ENCODE measurements at regions not wholly inside any gene's neighbourhood (a gene's known extent, or its start where the extent isn't known, plus 50 kb on each side); places are given as distances from the start of the nearest gene placed in this dataset.

DNA sequence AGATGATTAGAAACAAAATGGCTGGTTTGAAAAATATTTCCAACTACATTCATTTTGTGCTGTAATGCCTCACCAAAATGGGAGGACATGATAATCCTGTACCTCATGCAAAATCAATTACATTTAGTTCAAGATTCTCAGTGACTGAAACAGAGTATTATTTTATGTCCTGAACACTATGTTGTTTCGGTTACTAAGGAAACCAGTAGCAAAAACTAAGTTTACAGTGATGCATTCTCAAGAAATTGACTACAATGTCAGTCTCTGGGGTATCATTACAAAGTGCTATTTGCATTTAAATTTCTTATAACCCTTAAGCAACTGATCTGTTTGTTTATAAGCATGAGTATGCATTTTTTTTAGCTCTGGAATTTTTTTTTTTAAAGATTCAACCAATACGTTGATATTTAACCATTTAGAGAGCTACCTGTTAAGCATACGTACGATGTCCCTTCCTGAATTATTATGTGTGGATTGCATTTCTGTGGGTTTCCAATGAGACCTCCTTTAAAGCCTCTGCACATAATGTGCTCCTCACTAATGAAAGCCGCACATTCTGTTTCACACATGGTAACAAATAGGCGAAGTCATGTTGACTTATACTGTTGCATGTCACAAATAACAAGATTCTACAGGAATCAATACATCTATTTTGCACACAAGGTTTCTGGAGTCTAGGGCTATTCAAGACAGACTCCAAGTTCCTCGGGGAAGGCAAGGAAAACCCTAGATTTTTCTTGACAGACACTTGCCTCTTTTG lies 1035.7 kb downstream of the ADGRL2 start:
- POLR2A ChIA-PET, result no interaction called here
- no peaks in the 10 kb centered on the region for H3K4me1 Mint-ChIP-seq
- no peak overlapping the region for H3K4me3 Mint-ChIP-seq
- H3K27me3 Mint-ChIP-seq, result peaks cover 0 to 8% (median 3%) of the 10 kb centered on the region in 5 donors
- H3K27ac Mint-ChIP-seq, result no peak overlapping the region
- H3K36me3 Mint-ChIP-seq, result no peaks in the 10 kb centered on the region
- H3K9me3 Mint-ChIP-seq, result no peaks in the 10 kb centered on the region
- no peak for ATAC-seq
- no peak for DNase-seq

DNA sequence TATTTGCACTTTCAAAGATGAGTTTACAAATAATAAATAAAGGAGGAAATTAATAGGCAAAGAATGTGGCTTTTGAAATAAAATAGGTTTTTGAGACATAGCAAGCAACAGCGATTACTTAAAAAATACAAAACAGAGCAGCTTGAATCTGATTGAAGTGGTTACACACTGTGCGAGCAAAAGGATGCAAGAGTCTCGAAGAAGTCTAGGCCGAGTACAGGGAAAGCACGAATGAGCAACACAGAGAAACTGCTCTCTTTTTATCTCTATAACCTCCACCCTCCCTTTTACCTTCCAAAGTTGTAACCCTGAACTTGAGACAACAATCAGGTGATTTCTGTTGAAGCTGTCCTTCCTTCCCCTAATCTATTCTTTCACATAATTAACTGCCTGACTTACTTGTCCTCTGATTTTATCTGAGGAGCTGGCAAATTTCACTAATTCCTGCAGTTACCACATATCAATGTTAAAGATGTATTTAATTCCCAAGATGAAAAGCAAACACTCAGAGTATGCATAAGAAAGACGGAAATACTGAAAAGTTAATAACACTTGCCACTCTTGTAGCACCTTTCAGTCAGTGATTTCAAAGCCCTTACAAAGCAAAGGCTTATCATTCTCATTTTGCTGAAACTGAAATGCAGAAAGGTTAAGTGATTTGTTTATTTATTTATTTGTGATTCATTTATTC lies 1030.1 kb downstream of the ADGRL2 start:
- peak in 1 of 10 donors; percentile 18 for DNase-seq
- POLR2A ChIA-PET, result no interaction called here

DNA sequence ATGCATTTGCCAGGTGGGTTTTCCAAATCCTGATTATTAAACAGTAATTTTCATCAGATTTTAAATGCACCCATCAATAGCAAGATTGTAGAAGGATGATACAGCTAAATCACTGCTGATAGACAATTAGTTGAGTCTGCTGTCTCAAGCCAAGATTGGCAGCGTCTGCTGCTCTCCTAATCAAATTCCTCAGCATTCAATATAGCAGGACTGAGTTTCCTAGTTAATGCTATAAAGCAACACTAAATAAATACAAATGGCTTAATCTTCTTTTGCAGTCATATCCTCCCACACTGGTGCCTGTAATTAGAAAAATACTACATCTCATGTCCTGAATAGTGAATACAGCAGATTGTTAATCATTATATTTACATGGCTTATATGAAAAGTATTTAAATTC lies 1028.8 kb downstream of the ADGRL2 start:
- Mint-ChIP-seq H3K27me3 (peaks cover 0 to 6% (median 0%) of the 10 kb centered on the region in 5 donors), H3K4me3 (no peak overlapping the region), H3K4me1 (peaks cover 0 to 5% (median 2%) of the 10 kb centered on the region in 4 donors), H3K27ac (no peak overlapping the region), H3K36me3 (no peaks in the 10 kb centered on the region), H3K9me3 (no peaks in the 10 kb centered on the region)
- no peak for ATAC-seq
- no peak for DNase-seq
- POLR2A ChIA-PET, result no interaction called here

More for the DNA sequence above, 1030.1 kb downstream of the ADGRL2 start:
- Mint-ChIP-seq H3K4me1 (peaks cover 0 to 5% (median 2%) of the 10 kb centered on the region in 4 donors), H3K4me3 (no peak overlapping the region), H3K27me3 (peaks cover 0 to 8% (median 0%) of the 10 kb centered on the region in 5 donors), H3K9me3 (no peaks in the 10 kb centered on the region), H3K36me3 (no peaks in the 10 kb centered on the region), H3K27ac (no peak overlapping the region)
- peak in 1 of 2 donors; percentile 47 for ATAC-seq

DNA sequence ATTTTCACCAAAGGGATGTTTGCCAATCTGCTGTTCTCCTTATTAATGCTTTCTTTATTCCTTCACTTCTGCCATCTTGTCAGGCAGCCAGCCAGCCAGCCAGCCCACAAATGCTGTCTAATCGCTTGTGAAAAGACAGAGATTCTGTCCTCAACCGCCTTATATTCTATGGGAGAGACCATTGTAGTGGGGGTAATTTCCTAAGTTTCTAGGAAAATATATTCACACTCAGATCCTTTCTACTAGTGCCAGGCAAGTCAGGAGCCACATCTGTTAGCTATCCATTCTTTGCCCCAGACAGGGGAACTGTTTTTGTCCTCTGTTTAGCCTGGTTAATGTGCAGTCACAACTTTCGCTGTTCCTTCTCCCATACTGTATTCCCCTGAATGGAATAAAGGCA lies 1023.1 kb downstream of the ADGRL2 start:
- POLR2A ChIA-PET, result no interaction called here
- DNase-seq (no peak), ATAC-seq (no peak)
- Mint-ChIP-seq H3K27me3 (peaks cover 0 to 1% (median 0%) of the 10 kb centered on the region in 5 donors), H3K4me1 (peaks cover 4 to 8% (median 7%) of the 10 kb centered on the region in 4 donors), H3K9me3 (no peaks in the 10 kb centered on the region), H3K36me3 (no peaks in the 10 kb centered on the region), H3K4me3 (no peak overlapping the region), H3K27ac (no peak overlapping the region)

DNA sequence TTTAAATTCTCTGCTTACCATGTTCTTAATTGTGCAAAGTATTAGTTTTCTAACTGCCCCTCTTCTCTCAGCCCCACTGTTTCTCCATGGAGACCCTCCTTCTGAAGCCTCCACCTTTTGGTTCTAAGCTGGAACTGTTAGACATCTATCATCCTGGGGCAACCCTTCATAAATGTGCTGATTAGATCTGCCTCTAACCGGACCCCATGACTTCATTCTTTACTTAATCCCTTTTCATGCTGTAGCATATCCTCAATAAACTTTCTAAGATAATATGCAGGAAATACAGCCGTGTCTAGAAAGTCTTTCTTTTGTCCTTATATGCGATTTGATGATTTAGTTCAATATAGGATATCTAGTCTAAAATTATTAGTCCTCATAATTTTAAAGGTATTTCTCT lies 1020.1 kb downstream of the ADGRL2 start:
- Mint-ChIP-seq H3K4me1 (peaks cover 7 to 14% (median 12%) of the 10 kb centered on the region in 4 donors), H3K27ac (no peak overlapping the region), H3K27me3 (peaks cover 0 to 3% (median 0%) of the 10 kb centered on the region in 5 donors), H3K36me3 (no peaks in the 10 kb centered on the region), H3K4me3 (no peak overlapping the region), H3K9me3 (no peaks in the 10 kb centered on the region)
- ATAC-seq (no peak), DNase-seq (no peak)
- POLR2A ChIA-PET, result no interaction called here

DNA sequence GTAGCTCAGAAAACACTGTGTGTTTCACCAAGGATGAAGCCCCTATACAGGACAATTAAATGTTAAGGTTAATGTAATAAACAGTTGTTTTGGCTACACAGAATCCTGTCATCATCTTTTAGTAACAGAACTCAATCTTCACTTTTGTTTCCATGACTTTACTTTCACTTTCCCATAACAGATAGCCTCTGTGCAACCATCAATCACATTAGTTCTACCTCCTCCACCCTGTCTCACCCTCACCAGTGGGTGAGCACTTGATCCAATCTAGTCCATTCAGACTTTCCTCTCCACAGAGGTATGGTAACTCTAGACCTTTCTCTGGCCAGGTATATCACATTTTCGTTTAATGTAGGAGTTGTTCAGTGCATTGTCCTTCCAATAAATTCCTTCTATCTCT lies 1018.5 kb downstream of the ADGRL2 start:
- Mint-ChIP-seq H3K9me3 (no peaks in the 10 kb centered on the region), H3K36me3 (no peaks in the 10 kb centered on the region), H3K27me3 (peaks cover 0 to 2% (median 0%) of the 10 kb centered on the region in 5 donors), H3K27ac (peak overlapping the region in 2 of 10 donors; percentile 39 to 63), H3K4me1 (peaks cover 7 to 14% (median 12%) of the 10 kb centered on the region in 4 donors), H3K4me3 (peak overlapping the region in 2 of 10 donors; percentile 24 to 52)
- ATAC-seq, result peak in 1 of 2 donors; percentile 39
- no peak for DNase-seq
- POLR2A ChIA-PET, result no interaction called here

DNA sequence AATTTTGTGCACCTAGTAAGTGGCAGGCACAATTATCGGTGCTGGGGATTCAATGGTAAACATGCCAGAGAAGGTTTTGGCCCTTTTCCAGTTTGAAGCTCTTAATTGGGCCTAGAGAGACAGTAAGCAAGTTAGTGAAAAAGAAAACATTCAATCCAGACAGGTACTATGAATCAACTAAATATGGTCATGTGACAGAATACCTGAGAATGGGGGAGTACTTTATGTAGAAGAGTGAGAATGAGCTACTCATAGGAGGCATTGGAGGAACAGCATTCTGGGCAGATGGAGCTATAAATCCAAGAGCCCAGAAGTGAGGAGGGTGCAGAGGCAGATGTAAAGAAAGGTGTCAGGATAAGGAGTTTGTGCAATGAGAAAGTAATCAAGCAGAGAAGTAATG lies 1017.9 kb downstream of the ADGRL2 start:
- ATAC-seq (no peak), DNase-seq (no peak)
- Mint-ChIP-seq H3K27me3 (peaks cover 0 to 2% (median 0%) of the 10 kb centered on the region in 5 donors), H3K27ac (peak overlapping the region in 2 of 10 donors; percentile 19 to 61), H3K9me3 (no peaks in the 10 kb centered on the region), H3K36me3 (no peaks in the 10 kb centered on the region), H3K4me3 (peak overlapping the region in 2 of 10 donors; percentile 9 to 24), H3K4me1 (peaks cover 7 to 14% (median 12%) of the 10 kb centered on the region in 4 donors)
- POLR2A ChIA-PET, result no interaction called here

DNA sequence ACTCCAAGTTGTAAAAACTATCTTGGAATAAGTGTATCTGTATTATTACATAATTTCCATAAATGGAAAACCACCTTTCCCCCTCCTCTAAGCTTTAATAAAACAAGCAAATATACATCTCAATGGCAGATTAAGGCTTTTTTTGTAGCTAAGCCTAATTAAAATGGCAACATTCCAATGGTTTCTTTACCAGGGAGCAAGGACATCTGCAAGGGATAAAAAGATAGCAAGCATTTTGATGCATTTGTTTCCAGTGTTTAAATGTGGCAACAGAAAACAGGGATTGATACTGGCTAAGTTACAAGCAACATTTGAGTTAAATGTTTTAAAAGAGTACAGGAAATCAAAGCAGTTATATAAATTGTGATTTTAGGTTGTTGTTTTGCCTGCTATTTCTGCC lies 1012.7 kb downstream of the ADGRL2 start:
- ATAC-seq, result no peak

DNA sequence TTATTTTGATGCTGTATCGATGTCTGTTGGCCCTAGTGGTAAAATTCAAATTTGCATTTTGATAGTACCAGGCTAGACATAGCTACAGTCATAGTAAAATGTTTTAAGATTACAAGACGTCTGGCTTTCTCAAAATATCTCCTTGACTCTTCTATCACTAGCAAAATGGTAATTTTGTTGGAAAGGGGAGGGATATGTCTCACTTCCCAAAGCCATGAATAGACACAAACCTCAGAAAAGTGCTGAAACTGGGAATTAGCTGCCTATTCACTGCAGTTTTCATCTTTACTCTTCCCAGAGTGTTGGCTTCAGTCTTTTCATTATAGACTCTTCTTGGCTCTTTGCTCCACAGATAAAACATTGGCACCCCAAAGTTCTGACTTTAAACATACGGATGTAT lies 1009.9 kb downstream of the ADGRL2 start:
- Mint-ChIP-seq H3K27ac (no peak overlapping the region), H3K36me3 (no peaks in the 10 kb centered on the region), H3K9me3 (no peaks in the 10 kb centered on the region), H3K27me3 (peaks cover 0 to 11% (median 0%) of the 10 kb centered on the region in 5 donors), H3K4me1 (no peaks in the 10 kb centered on the region), H3K4me3 (no peak overlapping the region)
- DNase-seq (no peak), ATAC-seq (no peak)
- POLR2A ChIA-PET, result no interaction called here

More for the DNA sequence above, 1012.7 kb downstream of the ADGRL2 start:
- no peak for DNase-seq
- H3K27me3 Mint-ChIP-seq, result peaks cover 0 to 8% (median 0%) of the 10 kb centered on the region in 5 donors
- POLR2A ChIA-PET, result no interaction called here
- H3K9me3 Mint-ChIP-seq, result no peaks in the 10 kb centered on the region
- no peak overlapping the region for H3K27ac Mint-ChIP-seq
- H3K36me3 Mint-ChIP-seq, result no peaks in the 10 kb centered on the region
- H3K4me1 Mint-ChIP-seq, result peaks cover 0 to 1% (median 0%) of the 10 kb centered on the region in 4 donors
- no peak overlapping the region for H3K4me3 Mint-ChIP-seq

DNA sequence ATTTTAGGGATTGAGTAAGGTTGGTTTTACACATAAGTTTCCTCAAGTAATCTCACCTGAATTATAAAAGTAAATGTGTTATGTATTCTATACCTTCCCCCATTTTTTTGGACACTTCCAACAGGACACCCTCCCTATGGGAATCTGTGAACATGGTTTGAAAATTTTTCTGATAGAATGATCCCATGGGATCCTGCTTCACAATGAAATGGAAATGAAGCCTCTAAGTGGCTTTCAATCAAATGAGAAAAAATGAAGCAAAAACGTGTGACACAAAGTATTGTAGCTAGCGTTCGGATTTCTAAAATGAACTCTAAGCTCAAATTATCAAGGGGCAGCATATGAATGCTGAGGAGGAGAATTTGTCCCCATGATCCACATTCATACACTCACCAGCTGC lies 1006.8 kb downstream of the ADGRL2 start:
- Mint-ChIP-seq H3K4me3 (no peak overlapping the region), H3K27me3 (peaks cover 0 to 11% (median 0%) of the 10 kb centered on the region in 5 donors), H3K9me3 (no peaks in the 10 kb centered on the region), H3K4me1 (no peaks in the 10 kb centered on the region), H3K36me3 (no peaks in the 10 kb centered on the region), H3K27ac (no peak overlapping the region)
- DNase-seq (no peak), ATAC-seq (no peak)
- POLR2A ChIA-PET, result no interaction called here

DNA sequence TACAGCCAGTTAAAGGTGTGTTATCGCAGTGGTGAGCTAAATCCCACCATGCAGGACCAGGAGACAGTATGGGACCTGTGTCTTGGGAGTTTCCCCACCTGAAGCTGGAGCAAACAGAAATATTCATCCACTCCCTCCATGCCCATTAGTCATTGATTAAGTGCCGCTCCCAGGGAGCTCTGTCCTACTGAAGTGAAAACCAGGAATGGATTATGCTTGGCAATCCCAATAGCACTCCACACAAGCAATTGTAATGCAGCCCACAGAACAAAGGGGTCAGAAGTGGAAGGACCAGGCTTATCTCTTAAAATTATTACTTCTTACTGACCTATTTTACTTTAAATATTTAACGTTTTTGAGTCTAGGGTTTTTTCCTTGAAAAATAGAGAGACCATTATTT lies 1005.4 kb downstream of the ADGRL2 start:
- no peak overlapping the region for H3K27ac Mint-ChIP-seq
- H3K9me3 Mint-ChIP-seq, result no peaks in the 10 kb centered on the region
- ATAC-seq (no peak), DNase-seq (no peak)
- no peaks in the 10 kb centered on the region for H3K36me3 Mint-ChIP-seq
- H3K4me1 Mint-ChIP-seq, result no peaks in the 10 kb centered on the region
- peaks cover 0 to 9% (median 0%) of the 10 kb centered on the region in 5 donors for H3K27me3 Mint-ChIP-seq
- POLR2A ChIA-PET, result no interaction called here
- H3K4me3 Mint-ChIP-seq, result no peak overlapping the region

DNA sequence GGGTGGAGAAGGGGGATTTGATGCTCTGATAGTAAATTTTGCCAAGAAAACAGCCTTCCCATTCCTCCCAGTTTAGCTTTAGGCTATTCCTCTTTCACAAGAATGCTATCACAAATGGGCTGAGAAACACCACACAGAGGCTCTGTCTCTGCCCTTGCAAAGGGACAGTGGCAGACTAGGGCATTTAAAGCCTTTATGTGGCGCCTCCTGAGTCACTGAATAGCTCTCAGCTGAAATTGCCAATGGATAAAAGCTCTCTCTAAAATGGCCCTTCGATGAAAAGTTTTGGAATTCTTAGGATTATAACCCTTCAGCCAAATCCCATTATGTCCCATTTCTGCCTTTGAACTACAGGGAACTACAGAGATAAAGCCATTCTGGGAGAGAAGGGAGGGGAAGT lies 1000.4 kb downstream of the ADGRL2 start:
- Mint-ChIP-seq H3K9me3 (peaks cover 0 to 14% (median 8%) of the 10 kb centered on the region in 9 donors), H3K4me3 (no peak overlapping the region), H3K27ac (no peak overlapping the region), H3K4me1 (no peaks in the 10 kb centered on the region), H3K36me3 (no peaks in the 10 kb centered on the region), H3K27me3 (peaks cover 0 to 11% (median 2%) of the 10 kb centered on the region in 5 donors)
- POLR2A ChIA-PET, result no interaction called here
- ATAC-seq (no peak), DNase-seq (no peak)

DNA sequence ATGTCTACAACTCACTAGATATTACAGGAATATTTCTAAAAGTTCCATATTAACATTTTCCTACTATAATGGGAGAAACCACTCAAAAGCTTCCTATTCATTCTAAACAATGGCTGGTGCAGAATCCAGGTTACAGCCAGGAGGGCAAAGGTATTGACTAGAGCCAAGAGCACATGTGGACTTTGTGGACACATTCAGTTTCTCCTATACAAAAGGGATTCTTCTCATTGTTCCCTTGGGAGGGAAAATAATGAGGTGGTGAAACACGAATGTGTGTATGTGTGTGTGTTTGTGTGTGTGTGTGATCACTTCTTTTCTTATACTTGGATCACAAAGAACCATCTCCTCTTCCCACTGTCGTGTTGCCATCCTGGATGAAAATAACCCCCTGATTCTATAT lies 1000.0 kb downstream of the ADGRL2 start:
- peaks cover 0 to 14% (median 8%) of the 10 kb centered on the region in 9 donors for H3K9me3 Mint-ChIP-seq
- H3K27ac Mint-ChIP-seq, result no peak overlapping the region
- ATAC-seq, result no peak
- H3K36me3 Mint-ChIP-seq, result no peaks in the 10 kb centered on the region
- no peak overlapping the region for H3K4me3 Mint-ChIP-seq
- POLR2A ChIA-PET, result no interaction called here
- peaks cover 0 to 11% (median 2%) of the 10 kb centered on the region in 5 donors for H3K27me3 Mint-ChIP-seq
- DNase-seq, result no peak
- H3K4me1 Mint-ChIP-seq, result no peaks in the 10 kb centered on the region
